Muscle of leg (tissue), 3 donors: ENCODE measurements at regions not wholly inside any gene's neighbourhood (a gene's known extent, or its start where the extent isn't known, plus 50 kb on each side); places are given as distances from the start of the nearest gene placed in this dataset.

Source experiments
- DNase-seq: peaks from one replicate; pipeline ENCODE4 v3.0.0; 2013
- H3K27ac ChIP-seq: one replicate; pipeline ENCODE4 v1.5.1; 2013; ENCODE audit warnings: mild to moderate bottlenecking, low read length, control low read depth
- H3K27me3 ChIP-seq: one replicate; pipeline ENCODE4 v1.6.1; 2013; ENCODE audit warnings: low read length; ENCODE audit not compliant: control insufficient read depth, insufficient read depth
- H3K36me3 ChIP-seq: one replicate; pipeline ENCODE4 v1.6.1; 2013; ENCODE audit warnings: low read length; ENCODE audit not compliant: control insufficient read depth, insufficient read depth
- H3K4me1 ChIP-seq: one replicate; pipeline ENCODE4 v1.6.1; 2013; ENCODE audit warnings: low read length; ENCODE audit not compliant: control insufficient read depth, insufficient read depth
- H3K4me3 ChIP-seq: one replicate; pipeline ENCODE4 v1.5.1; 2013; ENCODE audit warnings: low read length, control low read depth
- H3K9me3 ChIP-seq: replicated peaks from 2 replicates; pipeline ENCODE4 v1.6.1; 2013; ENCODE audit warnings: low read depth, low read length; ENCODE audit not compliant: control insufficient read depth
- WGBS: methylation state at CpG from one replicate; pipeline ENCODE4 v1.1.5; 2013; ENCODE audit warnings: missing lambda C conversion rate; ENCODE audit not compliant: insufficient coverage; 5-methylcytosine and 5-hydroxymethylcytosine counted together

DNA sequence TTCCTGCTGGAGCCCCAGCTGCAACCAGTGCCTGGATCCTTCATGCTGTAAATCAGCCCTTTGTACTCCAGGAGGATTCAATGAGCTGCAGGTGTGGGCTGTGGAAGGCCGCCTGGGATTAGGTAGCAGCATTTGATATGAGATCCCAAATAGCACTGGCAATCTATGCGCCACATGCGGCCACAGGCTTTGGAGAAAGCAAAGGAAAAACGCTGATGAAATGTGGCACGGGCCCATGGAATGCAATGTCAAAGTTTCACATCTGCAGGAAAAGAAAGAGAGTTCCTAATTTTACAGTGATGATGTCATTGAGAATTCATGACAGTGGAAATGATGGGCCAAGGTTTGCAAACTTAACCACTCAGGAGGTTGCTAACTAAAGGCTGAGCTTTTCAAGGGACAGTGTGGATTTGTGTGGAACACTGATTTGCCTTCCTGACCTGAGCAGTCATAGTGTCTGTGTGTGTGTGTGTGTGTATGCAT lies 216.4 kb upstream of the OSR1 start:
- no peaks in the 10 kb centered on the region for H3K27me3 ChIP-seq
- H3K36me3 ChIP-seq: no peaks in the 10 kb centered on the region
- 10% methylated on average over 5 of the region's 5 CpGs for WGBS

GRCh38 chr2:19573784-19574183 lies 215.4 kb upstream of the OSR1 start:
- peak overlapping the region; percentile 82 for H3K27ac ChIP-seq
- WGBS: no CpG with 5 or more reads among the region's 1 CpG

More for the DNA sequence above, 216.4 kb upstream of the OSR1 start:
- DNase-seq: peak; percentile 98
- Histone ChIP-seq H3K4me3 (no peak overlapping the region), H3K9me3 (no peaks in the 10 kb centered on the region), H3K27ac (peak overlapping the region; percentile 82), H3K4me1 (peaks cover 29% of the 10 kb centered on the region)

GRCh38 chr2:19571773-19572172 lies 213.3 kb upstream of the OSR1 start:
- 80% methylated on average over 1 of the region's 4 CpGs for WGBS
- H3K4me1 ChIP-seq: peaks cover 29% of the 10 kb centered on the region
- DNase-seq: no peak

More at GRCh38 chr2:19573784-19574183, 215.4 kb upstream of the OSR1 start:
- Histone ChIP-seq H3K36me3 (no peaks in the 10 kb centered on the region), H3K27me3 (no peaks in the 10 kb centered on the region), H3K4me3 (no peak overlapping the region), H3K4me1 (peaks cover 29% of the 10 kb centered on the region), H3K9me3 (no peaks in the 10 kb centered on the region)
- DNase-seq: peak; percentile 32

DNA sequence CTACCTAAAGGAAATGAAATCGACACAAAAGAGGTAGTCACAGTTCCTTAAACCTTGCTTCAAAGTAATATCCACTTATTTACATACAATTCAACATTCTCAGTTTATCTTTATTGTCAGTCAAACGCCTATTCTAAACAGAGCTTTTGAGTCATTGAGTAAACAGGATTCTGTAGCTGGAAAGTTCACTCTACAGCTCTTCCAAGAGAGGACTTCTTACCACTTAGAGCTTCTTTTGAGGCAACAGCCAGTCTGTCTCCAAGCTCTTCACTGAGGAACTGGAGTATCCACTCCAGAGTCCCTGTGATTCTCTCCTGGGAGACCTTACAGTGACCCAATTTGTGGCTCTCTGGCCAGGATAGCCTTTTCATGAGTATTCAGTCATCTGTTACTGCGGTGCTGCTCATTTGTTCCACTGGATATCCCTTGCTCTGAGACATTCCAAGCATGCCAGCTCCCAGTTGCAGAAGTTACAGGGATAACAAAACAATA lies 210.9 kb upstream of the OSR1 start:
- Histone ChIP-seq H3K9me3 (no peaks in the 10 kb centered on the region), H3K4me3 (no peak overlapping the region), H3K4me1 (peaks cover 17% of the 10 kb centered on the region), H3K36me3 (no peaks in the 10 kb centered on the region), H3K27ac (no peak overlapping the region), H3K27me3 (no peaks in the 10 kb centered on the region)
- no CpG with 5 or more reads among the region's 3 CpGs for WGBS
- DNase-seq: no peak

More at GRCh38 chr2:19571773-19572172, 213.3 kb upstream of the OSR1 start:
- Histone ChIP-seq H3K36me3 (no peaks in the 10 kb centered on the region), H3K4me3 (no peak overlapping the region), H3K27ac (no peak overlapping the region), H3K27me3 (no peaks in the 10 kb centered on the region), H3K9me3 (no peaks in the 10 kb centered on the region)

DNA sequence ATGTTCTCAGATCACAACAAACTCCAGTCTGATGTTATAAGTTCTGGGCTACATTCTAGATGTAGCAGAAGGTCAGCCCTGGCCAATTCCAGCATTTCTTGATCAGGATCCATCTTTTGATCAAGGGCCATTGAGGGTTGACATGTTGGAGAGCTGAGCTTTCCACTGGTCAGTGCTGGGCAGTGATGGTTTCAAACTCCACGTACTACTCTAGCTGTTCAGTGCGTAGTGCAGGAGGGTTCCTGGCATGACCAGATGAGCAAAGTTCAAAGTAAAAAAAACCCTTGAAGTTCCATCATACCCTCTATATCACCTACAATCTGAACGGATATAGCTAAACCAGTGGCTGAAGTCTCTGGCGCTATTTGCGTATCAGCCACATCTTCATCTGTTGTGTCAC lies 210.4 kb upstream of the OSR1 start:
- Histone ChIP-seq H3K27me3 (no peaks in the 10 kb centered on the region), H3K36me3 (no peaks in the 10 kb centered on the region), H3K9me3 (no peaks in the 10 kb centered on the region), H3K4me3 (no peak overlapping the region), H3K4me1 (peaks cover 12% of the 10 kb centered on the region), H3K27ac (no peak overlapping the region)
- WGBS: 100% methylated on average over 1 of the region's 5 CpGs
- no peak for DNase-seq

GRCh38 chr2:19560785-19561184 lies 202.4 kb upstream of the OSR1 start:
- no peak for DNase-seq
- no peak overlapping the region for H3K4me3 ChIP-seq
- no peak overlapping the region for H3K27ac ChIP-seq
- no peaks in the 10 kb centered on the region for H3K27me3 ChIP-seq
- no peaks in the 10 kb centered on the region for H3K9me3 ChIP-seq
- H3K4me1 ChIP-seq: peaks cover 6% of the 10 kb centered on the region
- H3K36me3 ChIP-seq: no peaks in the 10 kb centered on the region

- WGBS: 13% methylated on average over 4 of the region's 9 CpGs
- H3K9me3 ChIP-seq: no peaks in the 10 kb centered on the region
- no peak overlapping the region for H3K27ac ChIP-seq
- H3K36me3 ChIP-seq: no peaks in the 10 kb centered on the region
- peaks cover 6% of the 10 kb centered on the region for H3K4me1 ChIP-seq
- H3K27me3 ChIP-seq: no peaks in the 10 kb centered on the region
- H3K4me3 ChIP-seq: no peak overlapping the region
- peak; percentile 47 for DNase-seq
These were observed 201.3 kb upstream of the OSR1 start for GRCh38 chr2:19559596-19560240.

DNA sequence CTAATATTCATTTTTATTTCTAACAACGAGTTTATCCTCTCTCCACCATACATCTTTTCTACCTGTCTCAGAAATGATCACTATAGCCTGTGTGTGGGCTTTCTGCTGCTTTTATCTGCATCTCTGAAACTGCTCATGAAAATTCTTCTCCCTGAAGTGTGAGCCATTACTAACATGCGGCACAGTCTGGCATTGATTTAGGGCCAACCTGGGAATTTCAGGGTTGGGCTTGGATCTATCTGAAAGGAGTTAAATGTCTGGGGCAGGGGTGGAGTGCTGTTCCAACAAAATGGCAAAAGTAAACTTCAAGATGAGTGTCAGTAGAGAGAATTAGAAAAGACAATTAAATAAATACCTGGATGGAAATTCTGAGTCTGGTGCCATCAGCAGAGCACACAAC lies 198.2 kb upstream of the OSR1 start:
- Histone ChIP-seq H3K9me3 (no peaks in the 10 kb centered on the region), H3K4me1 (peaks cover 6% of the 10 kb centered on the region), H3K36me3 (no peaks in the 10 kb centered on the region), H3K27ac (no peak overlapping the region), H3K27me3 (no peaks in the 10 kb centered on the region), H3K4me3 (no peak overlapping the region)
- no peak for DNase-seq
- 80% methylated on average over 1 of the region's 2 CpGs for WGBS

DNA sequence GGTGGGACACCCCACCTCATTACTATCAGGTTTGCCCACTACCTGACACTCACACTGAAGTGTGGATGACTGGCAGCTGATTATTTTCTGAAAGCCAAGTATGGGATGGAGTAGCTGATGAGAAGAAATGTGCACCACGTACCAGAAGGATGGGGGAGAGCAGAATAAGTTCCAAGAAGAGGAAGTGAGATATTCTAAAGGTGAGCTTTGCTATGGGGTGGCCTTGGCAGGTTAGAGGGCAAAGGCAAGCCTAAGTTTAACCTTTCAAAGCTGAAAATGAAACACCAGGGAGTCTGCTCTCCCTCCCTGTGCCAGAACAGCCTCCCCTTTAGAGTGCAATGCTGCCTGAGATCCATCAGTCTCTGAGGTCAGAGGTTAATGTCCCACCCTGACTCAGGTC lies 196.1 kb upstream of the OSR1 start:
- Histone ChIP-seq H3K4me1 (peaks cover 4% of the 10 kb centered on the region), H3K27me3 (no peaks in the 10 kb centered on the region), H3K36me3 (no peaks in the 10 kb centered on the region), H3K9me3 (no peaks in the 10 kb centered on the region), H3K4me3 (no peak overlapping the region), H3K27ac (no peak overlapping the region)
- DNase-seq: no peak
- 56% methylated on average over 1 of the region's 1 CpG for WGBS

DNA sequence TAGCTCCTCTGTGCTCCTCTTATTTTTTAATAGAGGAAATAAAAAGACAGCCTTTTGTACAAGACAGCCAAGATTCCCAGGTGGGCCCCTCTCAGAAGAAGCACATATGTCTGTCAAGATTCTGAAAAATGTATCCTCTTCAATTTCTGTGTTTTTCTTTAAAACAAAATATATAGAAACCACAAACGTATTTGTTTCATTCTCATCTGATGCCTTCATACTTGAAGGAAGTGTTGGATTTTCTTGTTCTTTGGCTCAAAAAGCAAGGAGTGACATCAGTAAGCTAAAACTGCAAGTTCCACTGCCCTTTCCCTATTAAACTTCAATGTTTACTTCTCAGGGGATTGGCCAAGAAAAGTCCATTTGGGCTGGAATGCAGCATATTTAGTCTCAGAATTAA lies 193.8 kb upstream of the OSR1 start:
- H3K4me3 ChIP-seq: no peak overlapping the region

More for the DNA sequence above, 193.8 kb upstream of the OSR1 start:
- Histone ChIP-seq H3K9me3 (no peaks in the 10 kb centered on the region), H3K36me3 (no peaks in the 10 kb centered on the region), H3K27ac (peak overlapping the region; percentile 72), H3K4me1 (peaks cover 4% of the 10 kb centered on the region), H3K27me3 (no peaks in the 10 kb centered on the region)
- peak; percentile 79 for DNase-seq
- WGBS: no CpG with 5 or more reads among the region's 1 CpG
